ENCODE measurements at regions not wholly inside any gene's neighbourhood (a gene's known extent, or its start where the extent isn't known, plus 50 kb on each side); places are given as distances from the start of the nearest gene placed in this dataset.

DNA sequence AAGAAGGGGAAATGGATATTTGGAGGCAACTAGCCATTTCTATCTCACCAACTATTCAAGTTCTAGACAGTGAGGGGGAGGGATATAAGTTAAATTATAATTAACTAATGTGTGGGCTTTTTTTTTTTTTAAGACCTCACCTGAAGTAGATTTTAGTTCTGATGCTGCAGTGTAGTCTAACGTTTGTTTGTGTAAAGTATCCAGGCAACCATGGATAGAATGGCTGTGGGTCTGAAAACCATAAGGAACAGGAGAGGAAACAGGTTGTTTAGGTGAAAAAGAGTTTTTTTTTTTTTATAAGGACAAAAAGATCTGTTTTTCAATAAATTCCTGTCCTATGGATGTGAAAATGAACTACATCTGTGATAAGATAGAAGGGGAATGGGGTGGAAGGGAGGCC, 262.4 kb upstream of the PLET1 start:
- Histone ChIP-seq H3K4me3 (ENCODE audit: low read depth, low read length) (no peak overlapping the region), H3K27ac (ENCODE audit: low read depth, low read length) (no peak overlapping the region), H3K9me3 (ENCODE audit: control insufficient read depth, insufficient read depth, low read length) (no peaks in the 10 kb centered on the region), H3K27me3 (ENCODE audit: control insufficient read depth, insufficient read depth, low read length) (no peaks in the 10 kb centered on the region)
- ChIA-PET CTCF (interaction anchor here (0.6 to 0.7 kb wide), 2 partner anchors 45 to 68 kb away, joined by 3 to 4 read pairs; no protein-coding TSS in a partner anchor), POLR2A (interaction anchor here (0.7 kb wide), 1 partner anchor 202 kb away, joined by 3 read pairs; no protein-coding TSS in a partner anchor)
- TF ChIP-seq, protein P1, sequence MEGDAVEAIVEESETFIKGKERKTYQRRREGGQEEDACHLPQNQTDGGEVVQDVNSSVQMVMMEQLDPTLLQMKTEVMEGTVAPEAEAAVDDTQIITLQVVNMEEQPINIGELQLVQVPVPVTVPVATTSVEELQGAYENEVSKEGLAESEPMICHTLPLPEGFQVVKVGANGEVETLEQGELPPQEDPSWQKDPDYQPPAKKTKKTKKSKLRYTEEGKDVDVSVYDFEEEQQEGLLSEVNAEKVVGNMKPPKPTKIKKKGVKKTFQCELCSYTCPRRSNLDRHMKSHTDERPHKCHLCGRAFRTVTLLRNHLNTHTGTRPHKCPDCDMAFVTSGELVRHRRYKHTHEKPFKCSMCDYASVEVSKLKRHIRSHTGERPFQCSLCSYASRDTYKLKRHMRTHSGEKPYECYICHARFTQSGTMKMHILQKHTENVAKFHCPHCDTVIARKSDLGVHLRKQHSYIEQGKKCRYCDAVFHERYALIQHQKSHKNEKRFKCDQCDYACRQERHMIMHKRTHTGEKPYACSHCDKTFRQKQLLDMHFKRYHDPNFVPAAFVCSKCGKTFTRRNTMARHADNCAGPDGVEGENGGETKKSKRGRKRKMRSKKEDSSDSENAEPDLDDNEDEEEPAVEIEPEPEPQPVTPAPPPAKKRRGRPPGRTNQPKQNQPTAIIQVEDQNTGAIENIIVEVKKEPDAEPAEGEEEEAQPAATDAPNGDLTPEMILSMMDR (IDR thresholded peaks at IDR 0.05; ENCODE audit: low read depth, low read length) = no peak
- no peak for DNase-seq (ENCODE audit: low read depth, low spot score)

DNA sequence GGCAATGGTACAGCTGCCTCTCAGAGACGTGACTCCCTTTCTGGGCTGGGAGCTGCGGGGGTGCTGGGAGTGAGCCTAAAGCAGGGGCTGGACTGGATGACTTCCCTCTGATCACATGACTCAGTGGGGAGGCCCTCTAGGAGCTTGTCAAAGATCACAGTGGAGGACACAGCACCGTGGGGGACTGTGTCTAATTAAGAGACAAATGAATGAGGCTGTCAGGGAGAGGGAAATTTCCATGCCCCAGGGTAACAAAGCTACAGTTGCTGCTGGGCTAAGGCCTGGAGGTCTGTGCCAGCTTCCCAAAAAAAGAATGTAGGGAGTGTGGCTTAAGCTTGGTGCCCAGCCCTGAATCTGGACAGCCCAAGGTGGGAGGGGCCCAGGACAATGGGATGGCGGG, 262.8 kb upstream of the PLET1 start:
- Histone ChIP-seq H3K27me3 (ENCODE audit: control insufficient read depth, insufficient read depth, low read length) (no peaks in the 10 kb centered on the region), H3K4me3 (ENCODE audit: low read depth, low read length) (no peak overlapping the region), H3K27ac (ENCODE audit: low read depth, low read length) (no peak overlapping the region), H3K9me3 (ENCODE audit: control insufficient read depth, insufficient read depth, low read length) (no peaks in the 10 kb centered on the region)
- TF ChIP-seq, protein P1 (IDR thresholded peaks at IDR 0.05; ENCODE audit: low read depth, low read length) = no peak
- DNase-seq (ENCODE audit: low read depth, low spot score) = no peak
- ChIA-PET CTCF (interaction anchor here (0.7 kb wide), 1 partner anchor 46 kb away, joined by 4 read pairs; no protein-coding TSS in a partner anchor), POLR2A (no interaction called here)

DNA sequence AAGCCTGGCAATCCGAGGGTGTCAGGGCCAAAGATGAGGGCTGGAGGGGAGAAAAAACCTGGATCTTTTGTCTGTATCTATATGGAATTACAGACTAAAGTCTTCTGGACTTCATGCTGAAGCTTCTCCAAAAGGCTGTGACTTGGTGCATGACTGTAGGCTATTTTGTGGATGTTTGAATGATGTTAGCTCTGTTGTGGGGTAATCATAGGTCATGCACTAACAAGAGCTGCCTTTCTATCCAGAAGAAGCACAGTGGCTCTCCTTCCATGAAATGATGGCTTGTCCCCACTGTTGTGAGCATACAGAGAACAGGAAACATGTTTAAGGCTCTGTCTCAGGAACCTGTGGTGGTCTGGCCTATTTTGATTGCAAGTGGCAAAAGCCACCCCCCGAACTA, 263.3 kb upstream of the PLET1 start:
- TF ChIP-seq, protein P1 (IDR thresholded peaks at IDR 0.05; ENCODE audit: low read depth, low read length) = no peak
- ChIA-PET POLR2A (no interaction called here), CTCF (no interaction called here)
- no peak overlapping the region for H3K27ac ChIP-seq (ENCODE audit: low read depth, low read length)
- no peak for DNase-seq (ENCODE audit: low read depth, low spot score)
- H3K4me3 ChIP-seq (ENCODE audit: low read depth, low read length) = no peak overlapping the region
- no peaks in the 10 kb centered on the region for H3K9me3 ChIP-seq (ENCODE audit: control insufficient read depth, insufficient read depth, low read length)
- H3K27me3 ChIP-seq (ENCODE audit: control insufficient read depth, insufficient read depth, low read length) = no peaks in the 10 kb centered on the region

DNA sequence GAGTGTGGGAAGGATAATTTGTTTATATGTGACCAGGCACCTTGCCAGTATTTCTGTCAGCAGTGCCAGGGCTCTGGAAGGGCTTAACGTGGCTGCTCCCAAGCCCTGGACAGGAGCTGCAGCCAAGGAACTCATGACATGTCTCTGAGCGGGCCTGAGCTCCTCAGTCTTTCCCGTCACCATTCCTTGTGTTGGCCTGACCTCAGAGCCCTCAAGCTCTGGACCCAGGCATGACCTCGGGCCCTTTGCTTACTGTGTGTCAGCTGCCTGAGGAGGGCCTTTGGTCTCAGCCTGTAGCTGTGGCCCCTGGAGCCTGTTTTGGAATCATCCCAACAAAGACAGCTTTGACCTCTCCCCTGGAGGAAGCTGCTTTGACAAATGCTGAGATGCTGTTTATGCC, 264.1 kb upstream of the PLET1 start:
- CTCF ChIA-PET = no interaction called here

DNA sequence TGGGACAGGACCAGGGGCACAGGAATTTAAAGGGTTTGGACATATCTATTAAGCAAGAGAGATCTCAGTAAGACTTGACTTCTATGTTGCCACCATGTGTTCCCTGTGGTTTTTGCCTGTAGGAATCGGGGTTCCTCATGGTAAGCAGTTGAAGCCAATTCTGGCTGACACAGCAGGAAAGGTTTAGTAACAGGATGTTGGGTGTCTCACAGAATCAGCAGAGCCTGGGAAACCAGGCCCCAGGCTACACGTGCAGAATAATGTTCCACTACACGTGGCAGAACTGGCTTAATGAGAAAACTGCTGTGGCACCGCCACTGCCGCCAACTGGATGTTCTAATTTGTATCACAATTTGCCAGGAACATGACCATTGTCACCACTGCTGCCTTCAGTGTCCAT, 264.6 kb upstream of the PLET1 start:
- TF ChIP-seq, protein P1 (IDR thresholded peaks at IDR 0.05; ENCODE audit: low read depth, low read length) = no peak
- Histone ChIP-seq H3K27me3 (ENCODE audit: control insufficient read depth, insufficient read depth, low read length) (peaks cover 3% of the 10 kb centered on the region), H3K27ac (ENCODE audit: low read depth, low read length) (no peak overlapping the region), H3K4me3 (ENCODE audit: low read depth, low read length) (no peak overlapping the region), H3K9me3 (ENCODE audit: control insufficient read depth, insufficient read depth, low read length) (no peaks in the 10 kb centered on the region)
- no peak for DNase-seq (ENCODE audit: low read depth, low spot score)
- ChIA-PET POLR2A (no interaction called here), CTCF (no interaction called here)

More for the DNA sequence above, 264.1 kb upstream of the PLET1 start:
- Histone ChIP-seq H3K4me3 (ENCODE audit: low read depth, low read length) (no peak overlapping the region), H3K9me3 (ENCODE audit: control insufficient read depth, insufficient read depth, low read length) (no peaks in the 10 kb centered on the region), H3K27ac (ENCODE audit: low read depth, low read length) (no peak overlapping the region), H3K27me3 (ENCODE audit: control insufficient read depth, insufficient read depth, low read length) (peaks cover 3% of the 10 kb centered on the region)
- POLR2A ChIA-PET = no interaction called here
- TF ChIP-seq, protein P1 (IDR thresholded peaks at IDR 0.05; ENCODE audit: low read depth, low read length) = no peak
- no peak for DNase-seq (ENCODE audit: low read depth, low spot score)

Measured in AG04450 (cell line).